Activated T-cell treated with anti-CD3 and anti-CD28 coated beads, Interleukin-2, amount 50 U/mL, for 72 hours (primary cell): ENCODE measurements at regions not wholly inside any gene's neighbourhood (a gene's known extent, or its start where the extent isn't known, plus 50 kb on each side); places are given as distances from the start of the nearest gene placed in this dataset.

ENCODE experiments used
- ATAC-seq, 2 donors: fragments of 150-1000 bp; cut with Tn5 transposase; replicated peaks in 1 of 2; 2 replicates each; pipeline ENCODE4 v1.10.0; 2021; ENCODE audit warnings: moderate library complexity in 2 of 2, mild to moderate bottlenecking in 1 of 2
- DNase-seq, 2 donors: peaks; one replicate each; pipeline ENCODE4 v3.0.0; 2021 to 2022; ENCODE audit warnings: mixed read lengths in 1 of 2
- H3K27ac Mint-ChIP-seq: one replicate; pipeline ENCODE4 v1.8.0; 2022; ENCODE audit warnings: mild to moderate bottlenecking, moderate library complexity, mixed read lengths
- H3K27me3 Mint-ChIP-seq: one replicate; pipeline ENCODE4 v1.8.0; 2022; ENCODE audit warnings: low read depth, mixed read lengths
- H3K36me3 Mint-ChIP-seq, 2 donors: one replicate each; pipeline ENCODE4 v1.8.0; 2022; ENCODE audit warnings: mixed read lengths in 2 of 2, mild to moderate bottlenecking in 1 of 2; ENCODE audit not compliant: insufficient read depth in 2 of 2
- H3K4me1 Mint-ChIP-seq: one replicate; pipeline ENCODE4 v1.8.0; 2022; ENCODE audit warnings: low read depth, mixed read lengths
- H3K4me3 Mint-ChIP-seq, 2 donors: one replicate each; pipeline ENCODE4 v1.8.0; 2022; ENCODE audit warnings: mild to moderate bottlenecking in 2 of 2, mixed read lengths in 2 of 2, moderate library complexity in 2 of 2
- H3K9me3 Mint-ChIP-seq, 2 donors: one replicate each; pipeline ENCODE4 v1.8.0; 2022; ENCODE audit warnings: mixed read lengths in 2 of 2

GRCh38 chr2:234730066-234730640, 221.7 kb upstream of the SH3BP4 start:
- no peaks in the 10 kb centered on the region for H3K36me3 Mint-ChIP-seq

DNA sequence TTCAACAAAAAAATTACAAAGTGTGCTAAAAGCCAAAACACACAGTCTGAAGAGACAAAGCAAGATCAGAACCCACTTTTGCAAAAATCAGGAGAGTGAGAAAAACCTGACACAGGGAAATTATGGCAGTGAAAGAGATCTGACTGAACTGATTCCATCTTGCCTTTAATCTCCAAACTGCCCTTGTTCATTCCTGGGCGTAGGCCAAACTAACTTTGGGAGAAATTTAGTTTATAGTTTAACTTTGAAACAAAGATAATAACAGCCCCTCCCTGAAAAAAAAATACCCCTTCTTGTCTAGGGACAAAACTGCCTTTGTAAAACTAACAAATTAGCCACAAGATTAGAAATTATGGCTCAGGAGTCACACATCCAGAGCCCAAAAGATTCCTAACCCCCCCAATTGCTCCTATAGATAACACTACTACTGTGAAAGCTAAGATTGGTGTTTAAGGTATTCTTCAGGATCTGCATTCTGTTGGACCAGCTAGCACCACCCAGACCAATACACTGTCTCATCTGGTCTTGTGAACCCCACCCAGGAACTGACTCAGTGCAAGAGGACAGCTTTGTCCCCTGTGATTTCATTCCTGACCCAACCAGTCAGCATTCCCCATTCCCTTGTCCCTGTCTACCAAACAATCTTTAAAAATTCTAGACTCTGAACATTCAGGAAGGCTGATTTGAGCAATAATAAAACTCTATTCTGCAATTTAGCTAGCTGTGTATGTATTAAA, 226.1 kb upstream of the SH3BP4 start:
- peaks cover 16% of the 10 kb centered on the region for H3K27me3 Mint-ChIP-seq
- H3K4me3 Mint-ChIP-seq, result no peak overlapping the region
- H3K9me3 Mint-ChIP-seq, result no peaks in the 10 kb centered on the region
- H3K4me1 Mint-ChIP-seq, result no peaks in the 10 kb centered on the region
- no peak for ATAC-seq
- no peak for DNase-seq
- no peaks in the 10 kb centered on the region for H3K36me3 Mint-ChIP-seq
- no peak overlapping the region for H3K27ac Mint-ChIP-seq

More at GRCh38 chr2:234730066-234730640, 221.7 kb upstream of the SH3BP4 start:
- Mint-ChIP-seq H3K9me3 (no peaks in the 10 kb centered on the region), H3K27ac (no peak overlapping the region), H3K27me3 (peaks cover 11% of the 10 kb centered on the region), H3K4me3 (no peak overlapping the region), H3K4me1 (no peaks in the 10 kb centered on the region)
- DNase-seq (no peak), ATAC-seq (no peak)

DNA sequence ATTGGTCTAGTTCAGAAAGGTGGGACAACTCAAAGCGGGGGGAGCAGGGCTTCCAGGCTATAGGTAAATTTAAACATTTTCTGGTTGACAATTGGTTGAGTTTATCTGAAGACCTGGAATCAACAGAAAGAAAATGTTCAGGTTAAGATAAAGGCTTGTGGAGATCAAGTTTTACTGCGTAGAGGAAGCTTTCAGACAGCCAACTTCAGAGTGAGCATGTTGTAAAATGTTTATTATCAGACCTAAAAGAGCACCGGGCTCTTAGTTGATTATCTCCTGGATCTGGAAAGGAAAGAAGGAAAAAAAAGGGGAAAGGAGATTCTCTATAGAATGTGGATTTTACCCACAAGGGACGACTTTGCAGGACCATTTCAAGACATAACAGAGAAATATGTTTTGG, 227.0 kb upstream of the SH3BP4 start:
- Mint-ChIP-seq H3K4me1 (no peaks in the 10 kb centered on the region), H3K4me3 (no peak overlapping the region), H3K9me3 (no peaks in the 10 kb centered on the region), H3K27me3 (peaks cover 16% of the 10 kb centered on the region), H3K36me3 (no peaks in the 10 kb centered on the region), H3K27ac (no peak overlapping the region)
- DNase-seq (no peak), ATAC-seq (no peak)

DNA sequence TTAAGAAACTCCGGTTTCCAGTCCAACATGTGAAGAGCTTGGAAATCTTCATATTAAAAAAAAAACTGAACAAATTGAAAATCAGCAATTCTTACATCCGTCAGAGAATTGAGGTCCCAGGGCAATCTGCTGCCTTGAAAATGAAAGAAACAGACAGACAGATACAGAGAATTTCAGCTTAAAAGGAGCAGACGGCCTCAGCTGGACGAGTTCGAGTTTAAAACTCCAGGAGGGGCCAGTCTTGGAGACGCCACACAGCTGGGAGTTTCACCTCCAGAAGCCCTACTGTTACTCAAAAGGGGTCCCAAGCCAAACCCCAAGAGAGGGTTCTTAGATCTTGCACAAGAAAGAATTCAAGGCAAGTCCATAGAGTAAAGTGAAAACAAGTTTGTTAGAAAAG, 226.5 kb upstream of the ARL4C start:
- Mint-ChIP-seq H3K27me3 (peaks cover 16% of the 10 kb centered on the region), H3K27ac (no peak overlapping the region), H3K4me3 (no peak overlapping the region), H3K9me3 (no peaks in the 10 kb centered on the region), H3K36me3 (no peaks in the 10 kb centered on the region), H3K4me1 (no peaks in the 10 kb centered on the region)
- DNase-seq (no peak), ATAC-seq (no peak)

GRCh38 chr2:234722176-234722575, 225.3 kb upstream of the ARL4C start:
- H3K4me1 Mint-ChIP-seq, result no peaks in the 10 kb centered on the region
- peaks cover 16% of the 10 kb centered on the region for H3K27me3 Mint-ChIP-seq
- no peak overlapping the region for H3K4me3 Mint-ChIP-seq
- H3K9me3 Mint-ChIP-seq, result no peaks in the 10 kb centered on the region
- no peak for ATAC-seq
- H3K36me3 Mint-ChIP-seq, result no peaks in the 10 kb centered on the region
- no peak overlapping the region for H3K27ac Mint-ChIP-seq
- no peak for DNase-seq

GRCh38 chr2:234719116-234719716, 222.3 kb upstream of the ARL4C start:
- Mint-ChIP-seq H3K36me3 (no peaks in the 10 kb centered on the region), H3K9me3 (no peaks in the 10 kb centered on the region), H3K27me3 (peaks cover 4% of the 10 kb centered on the region), H3K4me3 (no peak overlapping the region), H3K27ac (no peak overlapping the region), H3K4me1 (no peaks in the 10 kb centered on the region)
- ATAC-seq (no peak), DNase-seq (no peak)

DNA sequence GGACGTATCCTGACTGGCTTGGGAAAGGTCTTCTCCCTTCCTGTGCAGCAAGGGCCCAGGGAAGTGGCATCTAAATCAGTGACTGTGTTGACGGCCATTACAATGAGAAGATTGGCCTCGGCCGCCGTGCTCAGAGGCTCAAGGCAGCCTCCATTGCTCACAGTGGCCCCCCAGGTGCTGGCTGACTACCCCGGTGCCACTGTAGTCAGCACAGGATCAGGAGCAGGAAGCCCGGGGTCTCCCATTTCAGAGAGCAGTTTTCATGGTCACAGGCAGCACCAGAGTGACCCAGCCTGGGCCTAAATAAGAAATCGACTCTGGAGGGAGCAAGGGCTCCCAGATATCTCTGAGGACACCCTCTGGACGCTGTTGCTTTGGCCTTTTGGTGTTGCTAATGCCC, 219.4 kb upstream of the ARL4C start:
- Mint-ChIP-seq H3K4me3 (no peak overlapping the region), H3K9me3 (no peaks in the 10 kb centered on the region), H3K36me3 (no peaks in the 10 kb centered on the region), H3K4me1 (no peaks in the 10 kb centered on the region), H3K27me3 (peaks cover 8% of the 10 kb centered on the region), H3K27ac (no peak overlapping the region)
- no peak for DNase-seq
- no peak for ATAC-seq

GRCh38 chr2:234715671-234716250, 218.9 kb upstream of the ARL4C start:
- Mint-ChIP-seq H3K4me3 (no peak overlapping the region), H3K36me3 (no peaks in the 10 kb centered on the region), H3K4me1 (no peaks in the 10 kb centered on the region), H3K27ac (no peak overlapping the region), H3K9me3 (no peaks in the 10 kb centered on the region), H3K27me3 (peaks cover 8% of the 10 kb centered on the region)
- DNase-seq, result no peak
- ATAC-seq, result no peak

GRCh38 chr2:234714711-234715110, 217.8 kb upstream of the ARL4C start:
- Mint-ChIP-seq H3K9me3 (no peaks in the 10 kb centered on the region), H3K4me1 (no peaks in the 10 kb centered on the region), H3K36me3 (no peaks in the 10 kb centered on the region), H3K27me3 (peaks cover 8% of the 10 kb centered on the region), H3K4me3 (no peak overlapping the region), H3K27ac (no peak overlapping the region)
- DNase-seq (no peak), ATAC-seq (no peak)

DNA sequence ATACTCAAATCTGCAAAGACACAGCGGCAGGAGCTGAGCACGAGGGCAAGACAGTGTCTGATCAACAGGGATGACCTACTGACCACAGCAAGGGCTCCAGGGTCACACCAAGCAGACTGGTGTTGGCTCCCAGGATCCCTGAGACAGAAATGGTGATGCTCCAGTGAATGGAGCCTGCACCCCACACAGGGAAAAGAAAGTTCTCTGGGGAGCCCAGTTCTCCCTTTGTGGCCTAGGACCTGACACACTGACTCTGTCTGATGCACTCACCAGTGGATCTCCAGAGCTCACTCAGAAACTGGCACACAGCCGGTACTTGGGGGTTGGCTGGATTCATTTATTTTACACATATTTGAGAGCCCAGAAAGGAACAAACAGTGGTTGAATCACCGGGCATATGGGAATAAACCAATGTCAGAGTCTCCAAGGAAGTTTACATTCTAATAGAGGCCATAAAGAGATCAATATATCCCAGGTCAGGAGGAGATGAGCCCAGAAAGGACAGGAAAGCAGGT, 215.6 kb upstream of the ARL4C start:
- Mint-ChIP-seq H3K4me1 (no peaks in the 10 kb centered on the region), H3K4me3 (no peak overlapping the region), H3K36me3 (no peaks in the 10 kb centered on the region), H3K27me3 (peaks cover 13% of the 10 kb centered on the region), H3K9me3 (no peaks in the 10 kb centered on the region), H3K27ac (no peak overlapping the region)
- ATAC-seq, result no peak
- no peak for DNase-seq

DNA sequence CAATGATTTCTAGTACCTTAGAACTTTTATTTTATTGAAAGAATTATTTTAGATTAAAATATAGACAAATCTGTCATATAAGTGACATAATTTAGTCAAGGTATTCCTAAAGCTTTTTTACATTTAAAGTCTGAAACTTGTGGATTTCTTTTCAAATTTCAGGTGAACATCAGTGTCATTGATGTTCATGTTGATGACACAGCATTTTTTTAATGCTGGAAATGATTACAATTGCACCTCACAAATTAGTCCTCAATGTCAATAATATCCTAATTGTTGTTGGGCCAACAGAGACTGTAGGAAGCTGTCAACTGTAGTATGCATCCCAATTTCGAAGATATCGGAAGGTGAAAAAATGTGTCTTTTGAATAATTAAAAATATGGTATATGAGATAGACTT, 214.4 kb upstream of the ARL4C start:
- ATAC-seq (no peak), DNase-seq (no peak)
- Mint-ChIP-seq H3K4me1 (no peaks in the 10 kb centered on the region), H3K9me3 (no peaks in the 10 kb centered on the region), H3K4me3 (no peak overlapping the region), H3K36me3 (no peaks in the 10 kb centered on the region), H3K27ac (no peak overlapping the region), H3K27me3 (peaks cover 13% of the 10 kb centered on the region)

GRCh38 chr2:234710587-234710986, 213.7 kb upstream of the ARL4C start:
- no peak overlapping the region for H3K4me3 Mint-ChIP-seq
- H3K27ac Mint-ChIP-seq, result no peak overlapping the region
- no peaks in the 10 kb centered on the region for H3K36me3 Mint-ChIP-seq
- DNase-seq, result no peak
- no peaks in the 10 kb centered on the region for H3K9me3 Mint-ChIP-seq
- no peak for ATAC-seq
- H3K4me1 Mint-ChIP-seq, result no peaks in the 10 kb centered on the region
- peaks cover 13% of the 10 kb centered on the region for H3K27me3 Mint-ChIP-seq

DNA sequence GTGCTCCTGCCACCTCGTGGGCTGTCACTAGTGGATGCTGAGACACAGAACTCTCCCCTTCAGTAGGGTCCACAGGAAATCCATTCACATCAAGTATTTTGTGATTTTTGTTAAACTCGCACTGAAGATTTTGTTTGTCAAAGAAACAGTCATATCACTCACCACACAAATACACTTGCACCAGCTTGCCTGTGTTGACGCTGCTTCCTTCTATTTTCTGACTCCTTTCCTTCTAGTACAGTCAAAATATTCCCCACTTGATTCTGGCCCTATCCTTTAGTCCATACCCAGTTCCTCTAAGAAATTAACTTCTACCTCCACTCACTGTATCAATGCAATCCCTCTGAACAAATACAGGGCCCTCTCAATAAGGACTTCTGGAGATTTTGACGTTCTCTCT, 213.2 kb upstream of the ARL4C start:
- H3K36me3 Mint-ChIP-seq, result no peaks in the 10 kb centered on the region
- no peak for DNase-seq
- H3K27me3 Mint-ChIP-seq, result peaks cover 13% of the 10 kb centered on the region
- H3K4me1 Mint-ChIP-seq, result no peaks in the 10 kb centered on the region
- no peaks in the 10 kb centered on the region for H3K9me3 Mint-ChIP-seq
- H3K27ac Mint-ChIP-seq, result no peak overlapping the region
- ATAC-seq, result no peak
- H3K4me3 Mint-ChIP-seq, result no peak overlapping the region
